ENCODE measurements at regions not wholly inside any gene's neighbourhood (a gene's known extent, or its start where the extent isn't known, plus 50 kb on each side); places are given as distances from the start of the nearest gene placed in this dataset.
"Not testable (repeated sequence)": the region's sequence is repeated elsewhere in the genome, so short reads cannot be mapped to it uniquely, and the experiment has no call there.

DNA sequence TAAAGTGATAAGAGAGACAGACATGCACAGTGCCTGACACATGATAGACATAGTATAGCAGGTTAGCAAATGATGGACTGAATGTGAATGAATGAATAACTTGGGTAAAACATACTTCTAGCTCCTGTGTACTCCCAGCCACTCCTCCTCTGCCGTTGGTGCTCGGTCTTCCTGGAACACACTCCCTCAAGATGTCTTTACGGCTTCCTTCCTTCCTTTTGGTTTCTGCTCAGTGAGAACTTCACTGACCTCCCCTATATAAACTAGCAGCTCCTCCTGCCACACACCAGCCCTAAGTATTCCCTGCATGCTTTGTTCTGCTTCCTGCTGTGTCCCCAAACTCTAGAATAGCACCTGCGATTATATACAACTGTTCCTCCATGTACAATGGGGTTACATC, 50.2 kb downstream of the RAD54L2 start:
- ChIA-PET POLR2A (no interaction called here), CTCF (no interaction called here)
- peaks cover 16% of the 10 kb centered on the region for H3K4me1 Mint-ChIP-seq (ENCODE audit: low read depth)
- H3K36me3 Mint-ChIP-seq (ENCODE audit: low read depth), result peaks cover 52% of the 10 kb centered on the region
- peaks cover 3% of the 10 kb centered on the region for H3K4me1 ChIP-seq (ENCODE audit: insufficient read depth, low read length)
- TF ChIP-seq, protein P1, sequence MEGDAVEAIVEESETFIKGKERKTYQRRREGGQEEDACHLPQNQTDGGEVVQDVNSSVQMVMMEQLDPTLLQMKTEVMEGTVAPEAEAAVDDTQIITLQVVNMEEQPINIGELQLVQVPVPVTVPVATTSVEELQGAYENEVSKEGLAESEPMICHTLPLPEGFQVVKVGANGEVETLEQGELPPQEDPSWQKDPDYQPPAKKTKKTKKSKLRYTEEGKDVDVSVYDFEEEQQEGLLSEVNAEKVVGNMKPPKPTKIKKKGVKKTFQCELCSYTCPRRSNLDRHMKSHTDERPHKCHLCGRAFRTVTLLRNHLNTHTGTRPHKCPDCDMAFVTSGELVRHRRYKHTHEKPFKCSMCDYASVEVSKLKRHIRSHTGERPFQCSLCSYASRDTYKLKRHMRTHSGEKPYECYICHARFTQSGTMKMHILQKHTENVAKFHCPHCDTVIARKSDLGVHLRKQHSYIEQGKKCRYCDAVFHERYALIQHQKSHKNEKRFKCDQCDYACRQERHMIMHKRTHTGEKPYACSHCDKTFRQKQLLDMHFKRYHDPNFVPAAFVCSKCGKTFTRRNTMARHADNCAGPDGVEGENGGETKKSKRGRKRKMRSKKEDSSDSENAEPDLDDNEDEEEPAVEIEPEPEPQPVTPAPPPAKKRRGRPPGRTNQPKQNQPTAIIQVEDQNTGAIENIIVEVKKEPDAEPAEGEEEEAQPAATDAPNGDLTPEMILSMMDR (IDR thresholded peaks at IDR 0.05), result no peak
- no peaks in the 10 kb centered on the region for H3K9me3 ChIP-seq (ENCODE audit: control insufficient read depth in 1 of 2, insufficient read depth in 1 of 2, low read length in 2 of 2)
- no peak overlapping the region for H3K27ac ChIP-seq (ENCODE audit: low read depth in 1 of 2, low read length in 2 of 2)
- no peak overlapping the region for H3K4me3 Mint-ChIP-seq
- no peaks in the 10 kb centered on the region for H3K27me3 ChIP-seq (ENCODE audit: control insufficient read depth in 1 of 2, insufficient read depth in 2 of 2, low read length in 2 of 2)
- no peaks in the 10 kb centered on the region for H3K9me3 Mint-ChIP-seq
- no peak overlapping the region for H3K4me3 ChIP-seq (ENCODE audit: low read length)
- peak overlapping the region; percentile 34 for H3K27ac Mint-ChIP-seq
- ATAC-seq (ENCODE audit: poor library complexity) (no peak), DNase-seq (no peak)
- intact Hi-C loops (cut with DNase I, micrococcal nuclease), result no loop called here
- peaks cover 29% of the 10 kb centered on the region for H3K36me3 ChIP-seq (ENCODE audit: insufficient read depth, low read length)
- no peaks in the 10 kb centered on the region for H3K27me3 Mint-ChIP-seq

DNA sequence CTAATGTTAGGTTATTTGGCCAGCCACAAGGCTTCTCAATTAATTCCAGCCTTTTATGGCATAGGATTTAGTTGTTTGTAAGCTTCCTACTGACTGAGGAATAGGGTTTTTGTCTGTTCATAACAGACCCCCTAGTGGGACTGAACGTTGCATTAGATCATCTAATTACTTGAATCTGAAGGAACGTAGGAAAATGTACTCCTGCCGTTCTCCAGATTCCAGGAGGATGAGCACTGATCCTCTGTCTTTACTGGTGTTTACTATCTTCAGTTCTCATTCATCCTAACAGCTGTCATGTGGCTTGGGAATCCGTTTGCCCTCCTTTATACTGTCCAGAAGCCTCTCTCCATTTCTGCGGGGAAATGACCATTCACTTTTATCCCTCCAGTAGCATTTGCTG, 52.7 kb downstream of the RAD54L2 start:
- H3K36me3 Mint-ChIP-seq (ENCODE audit: low read depth), result peaks cover 62% of the 10 kb centered on the region
- H3K27me3 Mint-ChIP-seq, result no peaks in the 10 kb centered on the region
- H3K27ac ChIP-seq (ENCODE audit: low read depth in 1 of 2, low read length in 2 of 2), result no peak overlapping the region
- TF ChIP-seq, protein P1 (IDR thresholded peaks at IDR 0.05), result no peak
- peaks cover 3% of the 10 kb centered on the region for H3K4me1 ChIP-seq (ENCODE audit: insufficient read depth, low read length)
- POLR2A ChIA-PET, result interaction anchor here (0.5 kb wide), 1 partner anchor 22 kb away, joined by 3 read pairs; no protein-coding TSS in a partner anchor
- peaks cover 31% of the 10 kb centered on the region for H3K36me3 ChIP-seq (ENCODE audit: insufficient read depth, low read length)
- no peak for ATAC-seq (ENCODE audit: poor library complexity)
- CTCF ChIA-PET, result interaction anchor here (0.5 kb wide), 1 partner anchor 303 kb away, joined by 4 read pairs; no protein-coding TSS in a partner anchor
- no peak overlapping the region for H3K27ac Mint-ChIP-seq
- H3K27me3 ChIP-seq (ENCODE audit: control insufficient read depth in 1 of 2, insufficient read depth in 2 of 2, low read length in 2 of 2), result no peaks in the 10 kb centered on the region
- DNase-seq, result no peak
- no peak overlapping the region for H3K4me3 Mint-ChIP-seq
- H3K4me3 ChIP-seq (ENCODE audit: low read length), result no peak overlapping the region
- intact Hi-C loops (cut with DNase I, micrococcal nuclease), result no loop called here
- no peaks in the 10 kb centered on the region for H3K9me3 Mint-ChIP-seq
- H3K4me1 Mint-ChIP-seq (ENCODE audit: low read depth), result peaks cover 16% of the 10 kb centered on the region
- H3K9me3 ChIP-seq (ENCODE audit: control insufficient read depth in 1 of 2, insufficient read depth in 1 of 2, low read length in 2 of 2), result no peaks in the 10 kb centered on the region

DNA sequence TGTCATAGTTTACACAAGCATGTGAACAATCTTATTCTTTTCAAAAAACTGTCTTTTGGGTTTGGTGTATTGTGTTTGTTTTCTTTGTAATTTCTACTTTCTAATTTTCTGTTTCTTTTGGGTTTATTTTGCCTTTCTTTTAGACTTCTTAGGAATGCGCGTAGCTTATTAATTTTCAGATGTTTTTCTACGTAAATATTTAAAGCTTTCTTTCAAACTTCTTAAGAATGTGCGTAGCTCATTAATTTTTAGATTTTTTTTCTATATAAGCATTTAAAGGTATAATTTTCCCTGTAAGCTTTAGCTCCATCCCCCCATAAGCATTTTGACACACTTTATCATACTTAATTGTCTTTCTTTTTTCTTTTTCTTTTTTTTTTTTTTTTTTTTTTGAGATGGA, 55.2 kb downstream of the RAD54L2 start:
- no peaks in the 10 kb centered on the region for H3K9me3 ChIP-seq (ENCODE audit: control insufficient read depth in 1 of 2, insufficient read depth in 1 of 2, low read length in 2 of 2)
- peaks cover 63% of the 10 kb centered on the region for H3K36me3 Mint-ChIP-seq (ENCODE audit: low read depth)

DNA sequence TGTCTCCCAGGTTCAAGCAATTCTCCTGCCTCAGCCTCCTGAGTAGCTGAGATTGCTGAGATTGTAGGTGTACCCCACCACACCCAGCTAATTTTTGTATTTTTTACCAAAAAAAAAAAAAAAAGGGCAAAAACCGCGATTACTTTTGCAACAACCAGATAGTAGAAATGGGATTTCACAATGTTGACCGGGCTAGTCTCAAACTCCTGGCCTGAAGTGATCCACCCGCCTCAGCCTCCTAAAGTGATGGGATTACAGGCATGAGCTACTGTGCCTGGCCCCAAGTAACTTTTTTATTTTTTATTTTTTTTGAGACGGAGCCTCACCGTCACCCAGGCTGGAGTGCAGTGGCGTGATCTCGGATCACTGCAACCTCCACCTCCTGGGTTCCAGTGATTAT, 61.1 kb downstream of the RAD54L2 start:
- H3K27me3 ChIP-seq (ENCODE audit: control insufficient read depth in 1 of 2, insufficient read depth in 2 of 2, low read length in 2 of 2); H3K4me3 Mint-ChIP-seq; H3K9me3 Mint-ChIP-seq; ATAC-seq (ENCODE audit: poor library complexity); H3K4me1 ChIP-seq (ENCODE audit: insufficient read depth, low read length); H3K27ac Mint-ChIP-seq; H3K27me3 Mint-ChIP-seq; H3K27ac ChIP-seq (ENCODE audit: low read depth in 1 of 2, low read length in 2 of 2); H3K9me3 ChIP-seq (ENCODE audit: control insufficient read depth in 1 of 2, insufficient read depth in 1 of 2, low read length in 2 of 2); DNase-seq; H3K4me3 ChIP-seq (ENCODE audit: low read length); intact Hi-C loops (cut with DNase I, micrococcal nuclease); CTCF ChIA-PET: not testable (repeated sequence)
- peaks cover 15% of the 10 kb centered on the region for H3K36me3 ChIP-seq (ENCODE audit: insufficient read depth, low read length)
- Mint-ChIP-seq H3K36me3 (ENCODE audit: low read depth) (peaks cover 47% of the 10 kb centered on the region), H3K4me1 (ENCODE audit: low read depth) (peaks cover 17% of the 10 kb centered on the region)
- POLR2A ChIA-PET, result interaction anchor here (0.6 kb wide), 1 partner anchor 83 kb away, joined by 3 read pairs; no protein-coding TSS in a partner anchor

More for the DNA sequence above, 55.2 kb downstream of the RAD54L2 start:
- ChIA-PET CTCF (interaction anchor here (0.7 kb wide), 1 partner anchor 93 kb away, joined by 5 read pairs; no protein-coding TSS in a partner anchor), POLR2A (no interaction called here)
- no peaks in the 10 kb centered on the region for H3K9me3 Mint-ChIP-seq
- H3K4me3 ChIP-seq (ENCODE audit: low read length), result no peak overlapping the region
- peaks cover 8% of the 10 kb centered on the region for H3K4me1 Mint-ChIP-seq (ENCODE audit: low read depth)
- H3K36me3 ChIP-seq (ENCODE audit: insufficient read depth, low read length), result peaks cover 36% of the 10 kb centered on the region
- H3K4me3 Mint-ChIP-seq, result no peak overlapping the region
- intact Hi-C loops (cut with DNase I, micrococcal nuclease), result no loop called here
- TF ChIP-seq, protein P1 (IDR thresholded peaks at IDR 0.05), result no peak
- no peaks in the 10 kb centered on the region for H3K27me3 Mint-ChIP-seq
- no peak overlapping the region for H3K27ac Mint-ChIP-seq
- DNase-seq (no peak), ATAC-seq (ENCODE audit: poor library complexity) (no peak)
- H3K4me1 ChIP-seq (ENCODE audit: insufficient read depth, low read length), result peaks cover 1% of the 10 kb centered on the region
- no peak overlapping the region for H3K27ac ChIP-seq (ENCODE audit: low read depth in 1 of 2, low read length in 2 of 2)
- H3K27me3 ChIP-seq (ENCODE audit: control insufficient read depth in 1 of 2, insufficient read depth in 2 of 2, low read length in 2 of 2), result no peaks in the 10 kb centered on the region
